KMS-11 (cell line): ENCODE measurements at regions not wholly inside any gene's neighbourhood (a gene's known extent, or its start where the extent isn't known, plus 50 kb on each side); places are given as distances from the start of the nearest gene placed in this dataset.

ENCODE experiments used
- H2AFZ ChIP-seq: fragments of 200-600 bp; sonication (generic); 2 replicates; pipeline ENCODE4 v1.6.1; 2016; ENCODE audit warnings: antibody characterized with exemption, mixed run types, low read depth
- H3K27ac ChIP-seq: fragments of 200-600 bp; sonication (generic); 2 replicates; pipeline ENCODE4 v1.6.1; 2016; ENCODE audit warnings: mild to moderate bottlenecking, mixed run types
- H3K27me3 ChIP-seq: fragments of 200-600 bp; sonication (generic); 2 replicates; pipeline ENCODE4 v1.6.1; 2017; ENCODE audit warnings: mild to moderate bottlenecking, low read depth, mixed run types, moderate library complexity; ENCODE audit not compliant: insufficient read depth
- H3K36me3 ChIP-seq: fragments of 200-600 bp; sonication (generic); 2 replicates; pipeline ENCODE4 v1.6.1; 2017; ENCODE audit warnings: mild to moderate bottlenecking, mixed run types; ENCODE audit not compliant: insufficient read depth
- H3K4me1 ChIP-seq: fragments of 200-600 bp; sonication (generic); 2 replicates; pipeline ENCODE4 v1.6.1; 2016; ENCODE audit warnings: mild to moderate bottlenecking, low read depth, mixed run types; ENCODE audit not compliant: poor library complexity, severe bottlenecking
- H3K4me2 ChIP-seq: fragments of 200-600 bp; sonication (generic); 2 replicates; pipeline ENCODE4 v1.7.0; 2016; ENCODE audit warnings: mild to moderate bottlenecking, mixed run types
- H3K4me3 ChIP-seq: fragments of 200-600 bp; sonication (generic); IDR thresholded peaks from 2 replicates; pipeline ENCODE4 v1.6.1; 2017; ENCODE audit warnings: low read depth, low read length, mixed read lengths; ENCODE audit not compliant: insufficient read depth
- H3K79me2 ChIP-seq: fragments of 200-600 bp; sonication (generic); 2 replicates; pipeline ENCODE4 v1.6.1; 2016; ENCODE audit warnings: low read depth, mixed run types; ENCODE audit not compliant: insufficient read depth
- H3K9ac ChIP-seq: fragments of 200-600 bp; sonication (generic); 2 replicates; pipeline ENCODE4 v1.6.1; 2016; ENCODE audit warnings: mild to moderate bottlenecking, mixed run types
- H4K20me1 ChIP-seq: fragments of 200-600 bp; sonication (generic); 2 replicates; pipeline ENCODE4 v1.6.1; 2016; ENCODE audit warnings: mild to moderate bottlenecking, mixed run types; ENCODE audit not compliant: insufficient read depth
- CTCF ChIP-seq: fragments of 200-600 bp; sonication (generic); conservative IDR thresholded peaks from 2 replicates; pipeline ENCODE4 v1.6.1; 2017; ENCODE audit warnings: low read depth, mild to moderate bottlenecking, antibody characterized with exemption, low read length, moderate library complexity, mixed read lengths

GRCh38 chr20:51082988-51083387, 60.1 kb upstream of the KCNG1 start:
- H3K79me2 ChIP-seq, result no peaks in the 10 kb centered on the region
- no peak overlapping the region for H3K4me3 ChIP-seq
- H4K20me1 ChIP-seq, result no peaks in the 10 kb centered on the region
- H3K27ac ChIP-seq, result no peak overlapping the region
- H3K9ac ChIP-seq, result no peak overlapping the region
- no peak overlapping the region for H2AFZ ChIP-seq
- H3K27me3 ChIP-seq, result no peaks in the 10 kb centered on the region
- no peak overlapping the region for H3K4me2 ChIP-seq
- H3K36me3 ChIP-seq, result no peaks in the 10 kb centered on the region
- H3K4me1 ChIP-seq, result no peaks in the 10 kb centered on the region
- TF ChIP-seq CTCF, result no peak

GRCh38 chr20:51080516-51080915, 57.6 kb upstream of the KCNG1 start:
- Histone ChIP-seq H3K27ac (no peak overlapping the region), H3K9ac (no peak overlapping the region), H3K4me2 (no peak overlapping the region), H3K27me3 (no peaks in the 10 kb centered on the region), H4K20me1 (no peaks in the 10 kb centered on the region), H3K4me3 (no peak overlapping the region), H3K79me2 (no peaks in the 10 kb centered on the region), H3K4me1 (no peaks in the 10 kb centered on the region), H3K36me3 (no peaks in the 10 kb centered on the region), H2AFZ (no peak overlapping the region)
- TF ChIP-seq CTCF, result no peak

- Histone ChIP-seq H3K4me3 (no peak overlapping the region), H3K9ac (no peak overlapping the region), H4K20me1 (no peaks in the 10 kb centered on the region), H3K27ac (no peak overlapping the region), H3K79me2 (no peaks in the 10 kb centered on the region), H3K4me2 (no peak overlapping the region), H3K27me3 (no peaks in the 10 kb centered on the region), H3K36me3 (no peaks in the 10 kb centered on the region), H2AFZ (no peak overlapping the region), H3K4me1 (no peaks in the 10 kb centered on the region)
- no peak for TF ChIP-seq CTCF
Measured at GRCh38 chr20:51079488-51079887, 56.6 kb upstream of the KCNG1 start.

- no peaks in the 10 kb centered on the region for H4K20me1 ChIP-seq
- H3K4me3 ChIP-seq, result no peak overlapping the region
- no peaks in the 10 kb centered on the region for H3K79me2 ChIP-seq
- no peak overlapping the region for H3K4me2 ChIP-seq
- H3K27me3 ChIP-seq, result no peaks in the 10 kb centered on the region
- no peak for TF ChIP-seq CTCF
- H3K9ac ChIP-seq, result no peak overlapping the region
- H2AFZ ChIP-seq, result no peak overlapping the region
- H3K4me1 ChIP-seq, result no peaks in the 10 kb centered on the region
- no peak overlapping the region for H3K27ac ChIP-seq
- H3K36me3 ChIP-seq, result no peaks in the 10 kb centered on the region
Measured at GRCh38 chr20:51077686-51078060, 54.8 kb upstream of the KCNG1 start.
